Esophagus muscularis mucosa (tissue), 3 donors: ENCODE measurements at regions not wholly inside any gene's neighbourhood (a gene's known extent, or its start where the extent isn't known, plus 50 kb on each side); places are given as distances from the start of the nearest gene placed in this dataset.

Experiments
- CTCF ChIP-seq, 3 experiments: fragments of 200-600 bp in 2 of 3; fragments of 450-650 bp in 1 of 3; sonication (generic) in 2 of 3; IDR thresholded peaks; one replicate each; pipeline ENCODE4 v1.5.1; 2017 to 2019; ENCODE audit warnings: antibody characterized with exemption in 3 of 3, mild to moderate bottlenecking in 2 of 3, moderate library complexity in 1 of 3
- EP300 ChIP-seq: sonication (generic); formaldehyde crosslinking; IDR thresholded peaks from one replicate; pipeline ENCODE4 v1.6.1; 2017; ENCODE audit warnings: antibody characterized with exemption

GRCh38 chr15:39181940-39182339 lies 398.9 kb upstream of the THBS1 start:
- TF ChIP-seq CTCF (IDR thresholded peaks at IDR 0.05) (no peak), EP300 (no peak)
